HG03442 (cell line): ENCODE measurements at regions not wholly inside any gene's neighbourhood (a gene's known extent, or its start where the extent isn't known, plus 50 kb on each side); places are given as distances from the start of the nearest gene placed in this dataset.

Experiments used
- ATAC-seq: cut with Tn5 transposase; IDR thresholded peaks from one replicate; pipeline ENCODE4 v1.9.1; 2021; ENCODE audit warnings: mild to moderate bottlenecking, moderate library complexity; ENCODE audit not compliant: unreplicated experiment

- ATAC-seq: peak; percentile 94
Measured at GRCh38 chr7:46233585-46234329, 312.7 kb upstream of the IGFBP3 start.

GRCh38 chr7:46230990-46231305, 309.9 kb upstream of the IGFBP3 start:
- ATAC-seq: no peak

GRCh38 chr7:46230298-46230989, 309.4 kb upstream of the IGFBP3 start:
- no peak for ATAC-seq

GRCh38 chr7:46229409-46229808, 308.3 kb upstream of the IGFBP3 start:
- ATAC-seq: no peak

- no peak for ATAC-seq
Measured at GRCh38 chr7:46226860-46227259, 305.8 kb upstream of the IGFBP3 start.

GRCh38 chr7:46224363-46224762, 303.3 kb upstream of the IGFBP3 start:
- no peak for ATAC-seq

GRCh38 chr7:46220066-46220630, 299.1 kb upstream of the IGFBP3 start:
- no peak for ATAC-seq

- ATAC-seq: no peak
Measured at GRCh38 chr7:46218461-46219200, 297.6 kb upstream of the IGFBP3 start.

GRCh38 chr7:46215987-46216567, 295.0 kb upstream of the IGFBP3 start:
- no peak for ATAC-seq

- ATAC-seq: no peak
Measured at GRCh38 chr7:46214526-46214925, 293.5 kb upstream of the IGFBP3 start.

- no peak for ATAC-seq
Measured at GRCh38 chr7:46213154-46213537, 292.1 kb upstream of the IGFBP3 start.

- no peak for ATAC-seq
Measured at GRCh38 chr7:46212425-46213153, 291.5 kb upstream of the IGFBP3 start.

GRCh38 chr7:46210467-46210866, 289.4 kb upstream of the IGFBP3 start:
- no peak for ATAC-seq

- ATAC-seq: no peak
Measured at GRCh38 chr7:46209611-46210388, 288.7 kb upstream of the IGFBP3 start.

GRCh38 chr7:46208635-46209525, 287.8 kb upstream of the IGFBP3 start:
- ATAC-seq: no peak

- ATAC-seq: no peak
Measured at GRCh38 chr7:46207931-46208634, 287.0 kb upstream of the IGFBP3 start.

- ATAC-seq: peak; percentile 48
Measured at GRCh38 chr7:46206476-46207060, 285.5 kb upstream of the IGFBP3 start.

- no peak for ATAC-seq
Measured at GRCh38 chr7:46205478-46205877, 284.4 kb upstream of the IGFBP3 start.
